ENCODE measurements at regions not wholly inside any gene's neighbourhood (a gene's known extent, or its start where the extent isn't known, plus 50 kb on each side); places are given as distances from the start of the nearest gene placed in this dataset.
A peak's percentile ranks its signal among the peaks of the same experiment; 100 is the strongest.
"Not testable (repeated sequence)": the region's sequence is repeated elsewhere in the genome, so short reads cannot be mapped to it uniquely, and the experiment has no call there.

DNA sequence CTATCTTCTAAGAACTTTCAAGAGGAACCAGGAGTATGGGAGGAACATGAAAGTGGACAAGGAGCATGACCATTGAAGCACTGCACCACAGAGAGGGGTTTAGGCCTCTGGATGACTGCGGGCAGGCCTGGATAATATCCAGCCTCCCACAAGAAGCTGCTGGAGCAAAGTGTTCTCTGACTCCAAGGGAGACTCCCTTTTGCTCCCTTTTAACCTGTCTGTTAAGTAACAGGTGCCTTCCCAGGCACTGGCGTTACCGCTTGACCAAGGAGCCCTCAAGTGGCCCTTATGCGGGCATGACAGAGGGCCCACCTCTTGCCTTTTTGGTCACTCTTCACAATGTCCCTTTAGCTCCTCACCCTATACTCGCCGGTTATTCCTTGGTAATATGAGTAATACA lies 666.2 kb downstream of the SLITRK6 start:
- no peak for FAIRE-seq

DNA sequence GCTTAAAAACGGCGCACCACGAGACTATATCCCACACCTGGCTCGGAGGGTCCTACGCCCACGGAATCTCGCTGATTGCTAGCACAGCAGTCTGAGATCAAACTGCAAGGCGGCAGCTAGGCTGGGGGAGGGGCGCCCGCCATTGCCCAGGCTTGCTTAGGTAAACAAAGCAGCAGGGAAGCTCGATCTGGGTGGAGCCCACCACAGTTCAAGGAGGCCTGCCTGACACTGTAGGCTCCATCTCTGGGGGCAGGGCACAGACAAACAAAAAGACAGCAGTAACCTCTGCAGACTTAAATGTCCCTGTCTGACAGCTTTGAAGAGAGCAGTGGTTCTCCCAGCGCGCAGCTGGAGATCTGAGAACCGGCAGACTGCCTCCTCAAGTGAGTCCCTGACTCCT lies 675.7 kb downstream of the SLITRK6 start:
- FAIRE-seq; DNase-seq (ENCODE audit: insufficient read length, low spot score): not testable (repeated sequence)

More for the DNA sequence above, 666.2 kb downstream of the SLITRK6 start:
- TF ChIP-seq POLR2A (IDR thresholded peaks at IDR 0.05; ENCODE audit: low read depth, low read length) = no peak
- no peak for DNase-seq (ENCODE audit: insufficient read length, low spot score)

DNA sequence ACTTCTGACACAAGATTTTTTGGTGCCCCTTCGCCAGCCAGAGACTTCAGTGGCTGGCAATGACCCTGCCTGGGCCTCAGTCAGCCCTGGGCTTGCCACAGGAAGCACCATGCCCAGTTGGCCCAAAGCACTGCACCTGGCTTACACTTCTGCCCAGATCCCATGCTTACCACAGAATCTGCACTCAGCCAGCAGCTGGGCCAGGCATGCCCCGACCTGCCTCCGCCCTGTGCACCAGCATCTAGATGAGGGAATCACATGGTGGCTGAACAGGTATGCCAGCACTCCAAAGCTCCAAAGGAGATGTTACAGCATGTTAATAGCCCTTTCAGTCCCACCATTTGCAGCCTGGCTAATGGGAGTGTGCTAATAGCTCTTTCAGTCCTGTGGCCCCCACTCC lies 690.9 kb downstream of the SLITRK6 start:
- no peak for TF ChIP-seq POLR2A (IDR thresholded peaks at IDR 0.05; ENCODE audit: low read depth, low read length)
- FAIRE-seq (no peak), DNase-seq (ENCODE audit: insufficient read length, low spot score) (no peak)

DNA sequence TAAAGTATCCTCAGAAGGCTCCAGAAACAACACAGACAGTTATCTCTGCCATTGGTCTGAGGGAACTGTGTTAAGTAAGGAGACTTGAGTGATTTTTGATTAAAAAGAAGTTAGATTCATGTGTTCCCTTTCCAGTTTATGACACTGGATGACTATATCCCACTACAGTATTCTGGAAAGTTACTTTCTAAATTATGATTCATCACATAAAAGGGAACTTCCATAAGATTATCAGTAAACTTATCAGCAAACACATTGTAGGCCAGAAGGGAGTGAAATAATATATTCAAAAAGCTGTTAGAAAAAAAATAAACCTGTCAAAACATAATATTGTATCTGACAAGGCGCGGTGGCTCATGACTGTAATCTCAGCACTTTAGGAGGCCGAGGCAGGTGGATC lies 700.0 kb downstream of the SLITRK6 start:
- no peak for TF ChIP-seq POLR2A (IDR thresholded peaks at IDR 0.05; ENCODE audit: low read depth, low read length)
- FAIRE-seq = no peak
- DNase-seq (ENCODE audit: insufficient read length, low spot score) = no peak

DNA sequence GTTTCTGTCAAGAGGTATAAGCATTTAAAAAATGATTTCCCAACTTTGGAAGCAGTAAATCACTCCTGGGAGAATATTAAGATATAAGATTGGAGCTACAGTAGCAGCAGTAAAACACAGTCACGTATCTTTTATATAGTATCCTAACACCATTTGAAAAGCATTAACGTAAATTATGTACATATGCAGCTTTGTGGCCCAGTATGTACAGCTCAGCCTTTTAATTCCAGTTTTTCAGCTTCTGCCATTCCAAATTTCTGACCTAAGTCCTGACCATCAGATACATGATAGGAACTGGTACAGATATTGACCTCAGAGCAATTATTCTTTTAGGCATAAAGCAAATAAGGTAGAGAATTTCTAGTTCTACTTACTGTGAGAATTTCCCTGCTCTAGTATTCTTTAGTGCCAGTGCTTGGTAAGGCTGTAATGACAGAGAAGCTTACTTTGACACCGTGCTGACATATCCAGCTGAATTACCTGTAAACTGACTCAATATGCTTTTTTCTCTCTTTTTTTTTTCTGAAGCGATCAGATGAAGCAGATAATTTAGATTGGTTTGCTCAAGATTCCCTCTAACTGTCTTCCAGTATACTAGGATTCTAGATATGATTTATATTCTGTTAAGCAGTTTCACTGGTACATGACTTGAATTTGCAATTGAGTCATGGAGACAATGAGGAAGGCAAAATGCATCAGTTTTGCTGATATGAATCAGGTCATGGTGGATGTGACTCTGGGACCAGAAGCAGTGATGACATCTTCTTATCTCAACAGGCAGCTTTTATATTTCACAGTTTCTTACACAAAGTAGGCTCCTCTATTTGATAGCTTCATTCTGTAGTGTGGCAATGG lies 703.6 kb downstream of the SLITRK6 start:
- TF ChIP-seq POLR2A (IDR thresholded peaks at IDR 0.05; ENCODE audit: low read depth, low read length) = no peak
- FAIRE-seq (no peak), DNase-seq (ENCODE audit: insufficient read length, low spot score) (no peak)

DNA sequence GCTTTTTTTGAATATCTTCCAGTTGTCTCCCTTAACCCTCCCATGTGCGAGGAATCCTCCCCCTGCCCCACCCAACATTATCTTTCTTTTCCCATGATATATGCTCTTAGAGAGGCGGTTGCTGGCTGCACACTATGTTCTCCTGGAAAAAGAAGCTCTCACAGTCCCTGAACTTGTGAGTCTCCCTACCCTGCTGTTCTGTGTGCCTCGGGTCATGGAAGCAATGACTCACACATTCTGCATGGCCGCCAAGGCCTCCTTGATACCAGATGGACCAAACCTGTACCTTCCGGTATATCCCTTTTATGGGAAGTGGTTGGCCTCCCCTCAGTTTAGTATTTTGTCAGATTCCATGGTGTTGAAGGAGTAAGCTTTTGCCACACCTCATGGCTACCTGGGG lies 705.4 kb downstream of the SLITRK6 start:
- FAIRE-seq = peak; percentile 94
- no peak for TF ChIP-seq POLR2A (IDR thresholded peaks at IDR 0.05; ENCODE audit: low read depth, low read length)

DNA sequence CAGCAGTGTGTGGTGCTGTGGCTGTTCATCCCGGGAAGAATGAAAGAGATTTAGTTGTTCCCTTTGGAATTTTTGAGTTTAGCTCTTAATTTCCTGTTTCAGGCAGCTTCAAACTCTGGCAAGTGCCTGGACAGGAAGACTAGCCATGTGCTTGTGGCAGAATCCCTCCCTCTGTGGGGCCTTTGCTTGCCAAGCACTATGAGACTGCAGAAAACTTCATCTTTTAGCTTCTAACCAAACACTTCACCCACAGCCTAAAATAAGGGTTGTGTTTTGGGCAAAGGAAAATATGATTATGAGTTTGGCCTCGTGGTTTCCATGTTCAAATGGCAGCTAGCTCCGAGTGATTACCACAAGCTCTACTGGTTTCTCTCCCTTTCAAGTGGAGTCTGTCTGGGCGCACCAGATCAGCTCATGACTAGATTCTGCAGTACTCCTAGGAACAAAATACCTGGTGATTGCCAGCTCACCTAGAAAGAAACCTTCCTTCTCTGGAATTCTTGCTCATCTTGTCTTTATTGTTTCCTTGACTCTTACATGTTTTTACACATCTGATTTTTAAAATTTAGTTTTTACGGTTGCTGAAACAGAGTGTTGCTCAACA lies 707.5 kb downstream of the SLITRK6 start:
- no peak for DNase-seq (ENCODE audit: insufficient read length, low spot score)
- FAIRE-seq = peak; percentile 33
- TF ChIP-seq POLR2A (IDR thresholded peaks at IDR 0.05; ENCODE audit: low read depth, low read length) = no peak

More for the DNA sequence above, 705.4 kb downstream of the SLITRK6 start:
- DNase-seq (ENCODE audit: insufficient read length, low spot score) = peak; percentile 16

DNA sequence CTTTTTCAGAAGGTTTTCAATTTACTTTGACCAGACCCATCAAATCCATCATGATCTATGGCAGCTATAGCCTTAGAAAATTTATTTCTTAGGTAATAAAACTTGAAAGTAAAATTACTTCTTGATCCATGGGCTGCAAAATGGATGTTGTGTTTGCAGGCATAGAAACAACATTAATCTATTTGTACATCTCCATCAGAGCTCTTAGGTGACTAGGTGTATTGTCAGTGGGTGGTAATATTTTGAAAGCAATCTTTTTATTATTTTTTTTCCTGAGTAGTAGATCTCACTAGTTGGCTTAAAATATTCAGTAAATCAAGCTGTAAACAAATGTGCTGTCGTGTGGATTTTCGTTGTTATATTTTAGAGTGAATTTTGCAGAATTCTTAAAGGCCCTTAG lies 710.0 kb downstream of the SLITRK6 start:
- DNase-seq (ENCODE audit: insufficient read length, low spot score) (no peak), FAIRE-seq (no peak)
- no peak for TF ChIP-seq POLR2A (IDR thresholded peaks at IDR 0.05; ENCODE audit: low read depth, low read length)

DNA sequence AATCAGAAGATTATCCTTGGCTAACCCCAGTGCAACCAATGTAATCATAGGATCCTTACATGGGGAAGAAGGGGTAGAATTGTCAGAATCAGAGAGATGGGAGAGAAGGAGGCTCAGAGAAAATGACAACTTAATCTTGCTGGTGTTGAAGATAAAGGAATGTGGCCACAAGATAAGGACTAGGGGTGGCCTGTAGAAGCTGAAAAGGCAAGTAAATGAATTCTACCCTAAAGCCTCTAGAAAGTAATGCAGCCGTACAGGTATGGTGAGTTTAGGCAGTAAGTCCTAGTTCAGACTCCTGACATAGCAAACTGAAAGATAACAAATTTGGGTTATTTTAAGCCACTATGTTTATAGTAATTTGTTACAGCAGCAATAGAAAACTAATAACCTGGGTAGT lies 718.5 kb downstream of the SLITRK6 start:
- no peak for DNase-seq (ENCODE audit: insufficient read length, low spot score)
- no peak for TF ChIP-seq POLR2A (IDR thresholded peaks at IDR 0.05; ENCODE audit: low read depth, low read length)
- no peak for FAIRE-seq

DNA sequence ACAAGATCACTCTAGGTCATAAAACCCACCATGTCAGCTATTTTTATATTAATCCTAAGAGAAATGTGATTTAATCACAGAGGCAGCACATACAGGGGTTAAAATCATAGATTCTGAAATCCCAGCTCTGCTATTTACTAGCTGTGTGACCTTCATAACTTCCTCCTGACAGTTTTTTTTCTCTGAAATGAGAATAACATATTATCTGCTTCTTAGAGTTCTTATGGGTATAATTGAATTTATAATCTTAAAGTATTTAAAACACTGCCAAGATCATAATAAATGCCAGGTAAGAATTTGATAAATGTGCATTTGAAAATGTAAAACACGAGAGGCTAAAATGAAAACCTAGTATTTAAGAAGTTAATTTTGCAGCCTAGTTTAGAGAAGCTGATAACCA lies 722.9 kb downstream of the SLITRK6 start:
- DNase-seq (ENCODE audit: insufficient read length, low spot score) (no peak), FAIRE-seq (no peak)
- TF ChIP-seq POLR2A (IDR thresholded peaks at IDR 0.05; ENCODE audit: low read depth, low read length) = no peak

DNA sequence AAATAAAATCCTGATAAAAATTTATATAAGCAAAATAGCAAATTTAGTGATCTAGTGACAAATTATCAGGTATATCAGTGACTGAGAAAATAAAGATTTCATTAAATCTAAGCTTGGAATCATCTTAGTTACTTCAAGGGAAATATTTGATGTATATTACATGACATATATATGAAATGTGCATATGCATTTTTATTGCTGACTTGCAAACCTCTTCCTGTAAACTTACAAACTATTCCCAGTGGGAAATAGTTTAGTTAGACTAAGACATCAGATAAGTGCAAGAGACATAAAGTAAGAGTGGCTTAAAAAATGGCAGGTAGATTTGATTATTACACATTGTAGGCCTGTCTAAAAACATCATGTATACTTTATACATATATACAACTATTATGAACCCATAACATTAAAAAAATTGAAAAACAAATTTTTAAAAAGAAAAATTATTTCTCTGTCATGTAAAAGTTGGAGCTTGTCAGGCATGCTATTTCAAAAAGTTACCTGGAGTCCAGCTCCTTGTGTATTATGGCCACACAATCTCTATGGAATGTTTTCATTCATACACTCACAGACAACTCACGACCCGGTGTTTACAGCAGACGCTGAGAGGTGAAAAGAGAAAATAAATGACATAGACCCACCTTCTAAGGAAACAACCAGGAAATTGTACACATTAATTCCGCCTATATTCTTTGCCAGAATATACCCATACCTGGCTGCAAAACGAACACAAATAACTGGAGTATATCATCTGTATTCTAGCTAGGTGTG lies 724.5 kb downstream of the SLITRK6 start:
- no peak for TF ChIP-seq POLR2A (IDR thresholded peaks at IDR 0.05; ENCODE audit: low read depth, low read length)
- no peak for DNase-seq (ENCODE audit: insufficient read length, low spot score)
- peak; percentile 41 for FAIRE-seq

DNA sequence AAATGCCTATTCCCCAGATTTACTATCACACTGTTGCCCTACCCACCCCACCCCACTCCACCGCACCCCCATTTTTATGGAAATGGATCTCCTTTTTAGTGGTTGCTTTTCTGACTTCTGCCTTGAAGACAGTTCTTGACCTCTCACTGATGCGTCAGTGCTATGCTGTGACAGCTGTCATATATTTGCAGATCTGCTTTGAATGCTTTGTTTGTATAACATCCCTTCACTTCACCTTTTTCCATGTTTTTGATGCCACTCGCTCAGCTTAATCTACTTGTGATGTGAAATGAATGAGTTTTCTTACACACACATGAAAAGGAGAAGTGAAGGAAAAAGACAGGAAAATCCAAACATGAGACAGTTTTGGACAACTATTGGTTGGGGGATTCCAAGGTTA lies 731.0 kb downstream of the SLITRK6 start:
- FAIRE-seq = peak; percentile 33
- no peak for TF ChIP-seq POLR2A (IDR thresholded peaks at IDR 0.05; ENCODE audit: low read depth, low read length)
- DNase-seq (ENCODE audit: insufficient read length, low spot score) = no peak

DNA sequence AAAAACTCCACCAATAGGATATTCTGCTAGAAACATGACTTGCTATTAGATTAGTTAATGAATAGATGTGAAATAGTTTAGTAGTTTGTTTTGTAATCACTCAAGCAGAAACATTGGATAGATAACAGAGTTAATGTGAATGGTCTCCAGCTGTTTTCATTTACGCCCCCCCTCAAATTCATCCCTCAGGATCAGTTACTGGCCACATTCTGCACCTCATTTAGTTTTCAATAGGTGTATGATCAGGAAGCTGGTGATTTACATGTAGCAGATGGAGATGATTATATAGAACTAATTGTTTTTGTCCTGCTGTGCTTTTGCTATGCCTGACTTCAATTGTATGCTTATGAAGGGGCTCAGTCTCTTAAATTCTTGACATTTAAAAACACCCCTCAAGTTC lies 759.0 kb downstream of the SLITRK6 start:
- TF ChIP-seq POLR2A (IDR thresholded peaks at IDR 0.05; ENCODE audit: low read depth, low read length) = no peak
- FAIRE-seq = no peak

DNA sequence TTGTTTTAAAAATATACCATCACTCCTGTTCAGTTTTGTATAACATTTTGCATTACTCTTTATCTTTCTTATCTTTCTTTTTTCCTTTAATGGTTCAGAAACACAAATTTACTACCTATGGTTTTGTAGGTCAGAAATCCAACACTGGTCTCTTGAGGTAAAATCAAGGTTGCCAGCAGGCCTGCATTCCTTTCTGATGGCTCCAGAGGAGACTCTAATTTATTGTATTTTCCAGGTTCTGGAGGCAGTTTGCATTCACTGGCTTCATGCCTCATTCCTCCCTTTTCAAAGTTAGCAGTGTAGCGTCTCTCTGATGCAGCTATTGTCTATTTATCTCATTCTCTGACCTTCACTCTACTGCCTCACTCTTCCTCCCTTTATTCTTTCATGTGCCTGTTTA lies 767.4 kb downstream of the SLITRK6 start:
- no peak for DNase-seq (ENCODE audit: insufficient read length, low spot score)
- no peak for TF ChIP-seq POLR2A (IDR thresholded peaks at IDR 0.05; ENCODE audit: low read depth, low read length)
- no peak for FAIRE-seq

More for the DNA sequence above, 759.0 kb downstream of the SLITRK6 start:
- DNase-seq (ENCODE audit: insufficient read length, low spot score) = no peak
